Upper lobe of left lung (tissue), 4 donors: ENCODE measurements at regions not wholly inside any gene's neighbourhood (a gene's known extent, or its start where the extent isn't known, plus 50 kb on each side); places are given as distances from the start of the nearest gene placed in this dataset.

Source experiments
- EP300 ChIP-seq, 4 donors: sonication (generic); formaldehyde crosslinking; IDR thresholded peaks; one replicate each; pipeline ENCODE4 v1.5.1; 2017; ENCODE audit warnings: antibody characterized with exemption in 4 of 4, control low read depth in 2 of 4
- POLR2A ChIP-seq, 4 donors: fragments of 450-650 bp; IDR thresholded peaks; one replicate each; pipeline ENCODE4 v1.5.1; 2016 to 2017; ENCODE audit warnings: antibody characterized with exemption in 4 of 4, mild to moderate bottlenecking in 2 of 4

GRCh38 chr2:6769346-6769745 is 96.4 kb downstream of the CMPK2 start:
- no peak for TF ChIP-seq EP300 (IDR thresholded peaks at IDR 0.05)
- TF ChIP-seq POLR2A (IDR thresholded peaks at IDR 0.05) = no peak
